Kidney (tissue), 13 donors: ENCODE measurements at regions not wholly inside any gene's neighbourhood (a gene's known extent, or its start where the extent isn't known, plus 50 kb on each side); places are given as distances from the start of the nearest gene placed in this dataset.

Source experiments
- DNase-seq, 5 donors: peaks; one replicate each; pipeline ENCODE4 v3.0.0-alpha.2; 2013 to 2020
- FAIRE-seq: peaks from 2 replicates; lab custom pipeline; 2012; peaks lifted over from hg19 to GRCh38; lab: Jason Lieb, UNC
- H3K27ac ChIP-seq, 2 donors: one replicate each; pipeline ENCODE4 v1.7.0; 2013; ENCODE audit warnings: low read depth in 2 of 2, low read length in 2 of 2, inconsistent platforms in 1 of 2
- H3K27me3 ChIP-seq: one replicate; pipeline ENCODE4 v1.7.1; 2013; ENCODE audit warnings: low read length, inconsistent platforms; ENCODE audit not compliant: control insufficient read depth, insufficient read depth
- H3K36me3 ChIP-seq, 3 donors: one replicate each; pipeline versions ENCODE4 v1.7.0 to v1.7.1; 2013; ENCODE audit warnings: low read length in 3 of 3, control low read depth in 1 of 3, inconsistent platforms in 1 of 3; ENCODE audit not compliant: insufficient read depth in 3 of 3, control insufficient read depth in 2 of 3
- H3K4me1 ChIP-seq, 3 donors: one replicate each; pipeline versions ENCODE4 v1.7.0 to v1.7.1; 2013; ENCODE audit warnings: low read length in 3 of 3, inconsistent platforms in 1 of 3, low read depth in 1 of 3; ENCODE audit not compliant: control insufficient read depth in 2 of 3, insufficient read depth in 2 of 3
- H3K4me3 ChIP-seq, 3 donors: one replicate each; pipeline versions ENCODE4 v1.7.0 to v1.8.1; 2013; ENCODE audit warnings: low read length in 3 of 3, control low read depth in 1 of 3, inconsistent platforms in 1 of 3
- H3K9ac ChIP-seq, 3 donors: one replicate each; pipeline versions ENCODE4 v1.7.0 to v1.7.1; 2013; ENCODE audit warnings: low read length in 3 of 3, control low read depth in 1 of 3, inconsistent platforms in 1 of 3
- H3K9me3 ChIP-seq, 3 donors: one replicate each; pipeline versions ENCODE4 v1.7.0 to v1.7.1; 2013; ENCODE audit warnings: low read length in 3 of 3, control low read depth in 1 of 3, inconsistent platforms in 1 of 3; ENCODE audit not compliant: control insufficient read depth in 2 of 3, insufficient read depth in 1 of 3
- intact Hi-C: fragments of 100-400 bp; cut with DNase I; formaldehyde crosslinking; loops from one replicate; pipeline ENCODE4 v1.11.1; 2022
- TF ChIP-seq, protein P1 (sequence below): IDR thresholded peaks from 3 replicates; pipeline ENCODE4 v1.5.1; 2012; ENCODE audit warnings: mild to moderate bottlenecking, moderate library complexity, borderline replicate concordance; ENCODE audit not compliant: insufficient read depth; ENCODE audit errors: extremely low read depth
- donor health status: control.
- donor health status: control.
- donor health status: control.
- donor health status: control.
- donor health status: control.
- donor health status: DM: yes; HTN: yes; CAD: no.
- donor health status: Normal renal cell carcinoma (clear cell type).

DNA sequence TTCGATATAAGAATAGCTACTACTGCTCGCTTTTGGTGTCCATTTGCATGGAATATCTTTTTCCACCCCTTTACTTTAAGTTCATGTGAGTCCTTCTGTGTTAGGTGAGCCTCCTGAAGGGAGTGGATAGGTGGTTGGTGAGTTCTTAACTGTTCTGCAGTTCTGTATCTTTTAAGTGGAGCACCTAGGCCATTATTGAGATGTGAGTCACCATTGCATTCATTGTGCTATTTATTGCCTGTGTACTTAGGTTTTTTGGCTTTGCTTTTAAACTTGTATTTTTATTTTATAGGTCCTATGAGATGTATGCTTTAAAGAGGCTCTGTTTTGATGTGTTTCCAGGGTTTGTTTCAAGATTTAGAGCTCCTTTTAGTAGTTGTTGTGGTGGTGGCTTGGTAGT lies 1430.8 kb downstream of the REEP3 start:
- H3K27ac ChIP-seq: no peak overlapping the region
- no peaks in the 10 kb centered on the region for H3K36me3 ChIP-seq
- H3K4me3 ChIP-seq: no peak overlapping the region
- no peaks in the 10 kb centered on the region for H3K4me1 ChIP-seq
- H3K9me3 ChIP-seq: no peaks in the 10 kb centered on the region
- H3K9ac ChIP-seq: no peak overlapping the region
- intact Hi-C loops: no loop called here
- TF ChIP-seq, protein P1, sequence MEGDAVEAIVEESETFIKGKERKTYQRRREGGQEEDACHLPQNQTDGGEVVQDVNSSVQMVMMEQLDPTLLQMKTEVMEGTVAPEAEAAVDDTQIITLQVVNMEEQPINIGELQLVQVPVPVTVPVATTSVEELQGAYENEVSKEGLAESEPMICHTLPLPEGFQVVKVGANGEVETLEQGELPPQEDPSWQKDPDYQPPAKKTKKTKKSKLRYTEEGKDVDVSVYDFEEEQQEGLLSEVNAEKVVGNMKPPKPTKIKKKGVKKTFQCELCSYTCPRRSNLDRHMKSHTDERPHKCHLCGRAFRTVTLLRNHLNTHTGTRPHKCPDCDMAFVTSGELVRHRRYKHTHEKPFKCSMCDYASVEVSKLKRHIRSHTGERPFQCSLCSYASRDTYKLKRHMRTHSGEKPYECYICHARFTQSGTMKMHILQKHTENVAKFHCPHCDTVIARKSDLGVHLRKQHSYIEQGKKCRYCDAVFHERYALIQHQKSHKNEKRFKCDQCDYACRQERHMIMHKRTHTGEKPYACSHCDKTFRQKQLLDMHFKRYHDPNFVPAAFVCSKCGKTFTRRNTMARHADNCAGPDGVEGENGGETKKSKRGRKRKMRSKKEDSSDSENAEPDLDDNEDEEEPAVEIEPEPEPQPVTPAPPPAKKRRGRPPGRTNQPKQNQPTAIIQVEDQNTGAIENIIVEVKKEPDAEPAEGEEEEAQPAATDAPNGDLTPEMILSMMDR: no peak
- FAIRE-seq: no peak
- no peak for DNase-seq
- no peaks in the 10 kb centered on the region for H3K27me3 ChIP-seq

DNA sequence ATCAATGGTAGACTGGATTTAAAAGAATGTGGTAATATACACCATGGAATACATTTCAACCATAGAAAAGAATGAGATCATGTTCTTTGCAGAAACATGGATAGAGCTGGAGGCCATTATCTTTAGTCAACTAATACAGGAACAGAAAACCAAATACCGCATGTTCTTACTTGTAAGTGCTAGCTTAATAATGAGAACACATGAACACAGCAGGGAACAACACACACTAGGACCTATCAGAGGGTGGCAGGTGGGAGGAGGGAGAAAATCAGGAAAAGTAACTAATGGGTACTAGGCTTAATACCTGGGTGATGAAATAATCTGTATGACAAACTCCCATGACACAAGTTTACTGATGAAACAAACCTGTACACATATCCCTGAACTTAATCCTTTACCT lies 1435.2 kb downstream of the REEP3 start:
- TF ChIP-seq, protein P1: no peak
- Histone ChIP-seq H3K9me3 (no peaks in the 10 kb centered on the region), H3K9ac (no peak overlapping the region), H3K4me1 (no peaks in the 10 kb centered on the region), H3K27ac (no peak overlapping the region), H3K36me3 (no peaks in the 10 kb centered on the region), H3K27me3 (no peaks in the 10 kb centered on the region), H3K4me3 (no peak overlapping the region)
- FAIRE-seq: no peak
- DNase-seq: no peak
- intact Hi-C loops: no loop called here

DNA sequence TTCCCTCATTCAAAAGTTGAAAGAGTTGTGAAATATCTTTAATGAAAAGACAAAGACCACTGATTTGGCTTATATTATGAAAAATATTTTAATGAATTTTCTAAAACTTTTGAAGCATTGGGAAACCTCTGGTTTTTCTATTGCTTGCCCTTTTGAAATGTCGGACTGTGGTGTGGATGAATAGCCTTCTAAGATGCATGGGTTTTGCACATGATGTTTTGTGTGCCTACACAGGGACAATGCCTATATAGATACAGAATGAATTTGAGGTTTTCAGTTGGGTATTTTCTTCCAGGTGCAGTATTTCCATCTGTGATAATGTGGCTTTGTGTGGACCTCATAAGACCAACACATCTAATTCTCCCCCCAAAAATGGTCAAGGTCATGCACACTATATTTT lies 1437.9 kb downstream of the REEP3 start:
- intact Hi-C loops: no loop called here
- Histone ChIP-seq H3K4me3 (no peak overlapping the region), H3K27me3 (no peaks in the 10 kb centered on the region), H3K27ac (no peak overlapping the region), H3K4me1 (no peaks in the 10 kb centered on the region), H3K9me3 (no peaks in the 10 kb centered on the region), H3K9ac (no peak overlapping the region), H3K36me3 (no peaks in the 10 kb centered on the region)
- no peak for FAIRE-seq
- DNase-seq: no peak
- TF ChIP-seq, protein P1: no peak

DNA sequence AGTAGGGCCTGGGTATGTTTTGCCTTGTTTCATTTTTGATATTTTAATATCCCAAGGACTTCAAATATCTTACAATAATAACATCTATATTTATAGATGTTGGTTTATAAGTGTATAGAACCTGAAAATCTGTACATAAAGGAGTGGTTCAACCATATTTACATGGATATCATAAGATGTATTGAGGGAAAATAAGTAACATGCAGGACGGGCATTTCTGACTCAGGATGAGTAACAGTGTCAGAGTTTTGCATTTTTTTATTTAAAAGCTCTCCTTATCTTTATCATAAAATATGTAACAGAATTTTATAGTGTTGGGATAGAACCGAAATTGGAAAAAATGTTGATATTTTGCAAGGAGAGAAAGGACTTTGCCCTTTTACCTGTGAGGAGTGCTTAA lies 1438.7 kb downstream of the REEP3 start:
- no peaks in the 10 kb centered on the region for H3K36me3 ChIP-seq
- H3K4me1 ChIP-seq: no peaks in the 10 kb centered on the region
- H3K9me3 ChIP-seq: no peaks in the 10 kb centered on the region
- H3K9ac ChIP-seq: no peak overlapping the region
- no peaks in the 10 kb centered on the region for H3K27me3 ChIP-seq
- no peak overlapping the region for H3K27ac ChIP-seq
- TF ChIP-seq, protein P1: no peak
- FAIRE-seq (no peak), DNase-seq (no peak)
- no peak overlapping the region for H3K4me3 ChIP-seq
- intact Hi-C loops: no loop called here
